B cell (primary cell): ENCODE measurements at regions not wholly inside any gene's neighbourhood (a gene's known extent, or its start where the extent isn't known, plus 50 kb on each side); places are given as distances from the start of the nearest gene placed in this dataset.

Experiments used
- ATAC-seq: fragments of 200-7000 bp; cut with Tn5 transposase; one replicate; pipeline ENCODE4 v1.10.0; 2021; ENCODE audit warnings: low read depth, mild to moderate bottlenecking, moderate number of reproducible peaks, moderate library complexity
- CTCF ChIA-PET: fragments of 350-600 bp; sonication (Branson Sonifier 250); formaldehyde crosslinking; loops from one replicate; lab custom pipeline; 2021; ENCODE audit warnings: antibody characterized with exemption, inconsistent platforms; lab: Charles Lee
- POLR2A ChIA-PET: fragments of 350-600 bp; sonication (Branson Sonifier 250); formaldehyde crosslinking; loops from one replicate; lab custom pipeline; 2021; ENCODE audit warnings: antibody characterized with exemption; lab: Charles Lee
- DNase-seq: peaks from one replicate; pipeline ENCODE4 v3.0.0; 2013
- H2AFZ ChIP-seq: 2 replicates; pipeline ENCODE4 v1.6.1; 2012; ENCODE audit warnings: mild to moderate bottlenecking, low read depth, low read length; ENCODE audit not compliant: insufficient read depth, poor library complexity, severe bottlenecking
- H3K27ac ChIP-seq, 2 donors: 1 replicate in 1 of 2; 2 replicates in 1 of 2; pipeline ENCODE4 v1.5.1; 2012 to 2013; ENCODE audit warnings: low read length in 2 of 2, mild to moderate bottlenecking in 2 of 2, moderate library complexity in 1 of 2
- H3K27me3 ChIP-seq, 4 experiments: fragments of 200-600 bp in 1 of 4; sonication (generic) in 1 of 4; replicated peaks in 1 of 4; 1 replicate in 2 of 4; 2 replicates in 2 of 4; pipeline versions ENCODE4 v1.6.1 to v1.7.0; 2013 to 2016; ENCODE audit warnings: low read length in 3 of 4, mild to moderate bottlenecking in 2 of 4, mixed read lengths in 1 of 4, moderate library complexity in 1 of 4; ENCODE audit not compliant: insufficient read depth in 4 of 4, control insufficient read depth in 3 of 4; ENCODE audit errors: control extremely low read depth in 1 of 4
- H3K36me3 ChIP-seq, 2 experiments: replicated peaks in 1 of 2; 1 replicate in 1 of 2; 2 replicates in 1 of 2; pipeline versions ENCODE4 v1.6.1 to v1.7.1; 2013; ENCODE audit warnings: low read length in 1 of 2; ENCODE audit not compliant: insufficient read depth in 2 of 2, control insufficient read depth in 1 of 2; ENCODE audit errors: control extremely low read depth in 1 of 2, extremely low read depth in 1 of 2
- H3K4me1 ChIP-seq, 2 donors: fragments of 200-600 bp in 1 of 2; sonication (generic) in 1 of 2; 1 replicate in 1 of 2; 2 replicates in 1 of 2; pipeline versions ENCODE4 v1.5.1 to v1.6.1; 2013 to 2017; ENCODE audit warnings: low read length in 2 of 2; ENCODE audit not compliant: control insufficient read depth in 2 of 2, insufficient read depth in 2 of 2
- H3K4me2 ChIP-seq: replicated peaks from 2 replicates; pipeline ENCODE3; 2012; ENCODE audit warnings: mild to moderate bottlenecking, low read depth, low read length; ENCODE audit not compliant: poor library complexity, severe bottlenecking
- H3K4me3 ChIP-seq, 5 experiments: fragments of 200-600 bp in 1 of 5; sonication (generic) in 1 of 5; 1 replicate in 3 of 5; 2 replicates in 2 of 5; pipeline versions ENCODE4 v1.5.1 to v1.7.0; 2011 to 2016; ENCODE audit warnings: low read length in 4 of 5, mild to moderate bottlenecking in 4 of 5, low read depth in 2 of 5, control low read depth in 1 of 5, moderate library complexity in 1 of 5; ENCODE audit not compliant: insufficient read depth in 1 of 5; ENCODE audit errors: control extremely low read depth in 1 of 5, extremely low read depth in 1 of 5
- H3K79me2 ChIP-seq: fragments of 200-600 bp; sonication (generic); one replicate; pipeline ENCODE4 v1.6.0; 2016; ENCODE audit warnings: low read length; ENCODE audit not compliant: control insufficient read depth, insufficient read depth
- H3K9ac ChIP-seq: fragments of 200-600 bp; sonication (generic); 2 replicates; pipeline ENCODE4 v1.6.1; 2017; ENCODE audit warnings: mild to moderate bottlenecking, low read length, moderate library complexity
- H3K9me3 ChIP-seq, 3 donors: one replicate each; pipeline versions ENCODE4 v1.6.1 to v1.7.1; 2013; ENCODE audit warnings: low read length in 2 of 3; ENCODE audit not compliant: control insufficient read depth in 2 of 3, insufficient read depth in 1 of 3; ENCODE audit errors: control extremely low read depth in 1 of 3
- H4K20me1 ChIP-seq: 2 replicates; pipeline ENCODE4 v1.6.0; 2012; ENCODE audit warnings: mild to moderate bottlenecking, low read length; ENCODE audit not compliant: insufficient read depth, control insufficient read depth, poor library complexity, severe bottlenecking
- H3K27ac Mint-ChIP-seq: one replicate; pipeline ENCODE4 v1.8.0; 2021; ENCODE audit warnings: mixed read lengths
- H3K27me3 Mint-ChIP-seq: one replicate; pipeline ENCODE4 v1.8.0; 2021; ENCODE audit warnings: mixed read lengths
- H3K4me1 Mint-ChIP-seq: one replicate; pipeline ENCODE4 v1.8.0; 2021; ENCODE audit warnings: mixed read lengths
- H3K4me3 Mint-ChIP-seq: one replicate; pipeline ENCODE4 v1.8.0; 2021; ENCODE audit warnings: mixed read lengths
- H3K9me3 Mint-ChIP-seq: one replicate; pipeline ENCODE4 v1.8.0; 2022; ENCODE audit warnings: mixed read lengths; ENCODE audit not compliant: insufficient read depth
- EZH2 ChIP-seq: IDR thresholded peaks from 2 replicates; pipeline ENCODE4 v1.6.1; 2012; ENCODE audit warnings: borderline replicate concordance, low read depth, mild to moderate bottlenecking, moderate library complexity, low read length; ENCODE audit not compliant: insufficient read depth, poor library complexity, severe bottlenecking
- WGBS: methylation state at CpG from one replicate; pipeline ENCODE4 v1.1.5; 2013; ENCODE audit warnings: missing lambda C conversion rate; ENCODE audit not compliant: insufficient coverage; 5-methylcytosine and 5-hydroxymethylcytosine counted together
- intact Hi-C: fragments of 100-400 bp; cut with micrococcal nuclease; formaldehyde crosslinking; loops from one replicate; pipeline ENCODE4 v1.10.0; 2022
- TF ChIP-seq, protein P1 (sequence below): fragments of 200-600 bp; IDR thresholded peaks from one replicate; pipeline ENCODE4 v1.8.0; 2022; ENCODE audit warnings: antibody characterized with exemption, mild to moderate bottlenecking

DNA sequence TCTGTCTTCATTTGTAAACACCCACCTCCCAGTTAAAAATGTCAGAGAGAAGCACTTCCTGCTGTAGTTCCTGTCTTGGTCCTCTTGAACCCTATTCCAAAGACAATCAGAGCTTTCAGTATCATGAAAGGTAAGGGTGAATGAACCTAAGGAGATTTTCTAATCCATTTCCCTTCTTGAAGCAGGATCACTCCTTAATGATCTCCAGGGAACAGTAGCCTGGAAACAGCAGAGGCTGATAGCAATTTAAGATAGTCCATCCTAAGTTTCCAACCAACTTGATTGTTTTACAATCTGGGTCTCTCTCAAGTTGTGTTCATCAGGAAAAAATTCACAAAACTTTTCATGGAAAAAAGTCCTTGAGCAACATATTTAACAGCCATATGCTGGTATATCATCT is 273.6 kb downstream of the NEBL start:
- intact Hi-C loops = no loop called here
- Histone ChIP-seq H3K9ac (no peak overlapping the region), H3K36me3 (no peaks in the 10 kb centered on the region), H3K4me1 (no peaks in the 10 kb centered on the region), H3K79me2 (no peaks in the 10 kb centered on the region), H4K20me1 (no peaks in the 10 kb centered on the region), H3K4me3 (no peak overlapping the region), H3K27ac (no peak overlapping the region), H2AFZ (no peak overlapping the region), H3K4me2 (no peak overlapping the region), H3K9me3 (no peaks in the 10 kb centered on the region), H3K27me3 (no peaks in the 10 kb centered on the region)
- Mint-ChIP-seq H3K27ac (no peak overlapping the region), H3K4me1 (no peaks in the 10 kb centered on the region), H3K4me3 (no peak overlapping the region), H3K27me3 (no peaks in the 10 kb centered on the region), H3K9me3 (no peaks in the 10 kb centered on the region)
- no peak for TF ChIP-seq EZH2
- TF ChIP-seq, protein P1, sequence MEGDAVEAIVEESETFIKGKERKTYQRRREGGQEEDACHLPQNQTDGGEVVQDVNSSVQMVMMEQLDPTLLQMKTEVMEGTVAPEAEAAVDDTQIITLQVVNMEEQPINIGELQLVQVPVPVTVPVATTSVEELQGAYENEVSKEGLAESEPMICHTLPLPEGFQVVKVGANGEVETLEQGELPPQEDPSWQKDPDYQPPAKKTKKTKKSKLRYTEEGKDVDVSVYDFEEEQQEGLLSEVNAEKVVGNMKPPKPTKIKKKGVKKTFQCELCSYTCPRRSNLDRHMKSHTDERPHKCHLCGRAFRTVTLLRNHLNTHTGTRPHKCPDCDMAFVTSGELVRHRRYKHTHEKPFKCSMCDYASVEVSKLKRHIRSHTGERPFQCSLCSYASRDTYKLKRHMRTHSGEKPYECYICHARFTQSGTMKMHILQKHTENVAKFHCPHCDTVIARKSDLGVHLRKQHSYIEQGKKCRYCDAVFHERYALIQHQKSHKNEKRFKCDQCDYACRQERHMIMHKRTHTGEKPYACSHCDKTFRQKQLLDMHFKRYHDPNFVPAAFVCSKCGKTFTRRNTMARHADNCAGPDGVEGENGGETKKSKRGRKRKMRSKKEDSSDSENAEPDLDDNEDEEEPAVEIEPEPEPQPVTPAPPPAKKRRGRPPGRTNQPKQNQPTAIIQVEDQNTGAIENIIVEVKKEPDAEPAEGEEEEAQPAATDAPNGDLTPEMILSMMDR = no peak
- DNase-seq = no peak
- POLR2A ChIA-PET = no interaction called here
- CTCF ChIA-PET = no interaction called here
- ATAC-seq = no peak

DNA sequence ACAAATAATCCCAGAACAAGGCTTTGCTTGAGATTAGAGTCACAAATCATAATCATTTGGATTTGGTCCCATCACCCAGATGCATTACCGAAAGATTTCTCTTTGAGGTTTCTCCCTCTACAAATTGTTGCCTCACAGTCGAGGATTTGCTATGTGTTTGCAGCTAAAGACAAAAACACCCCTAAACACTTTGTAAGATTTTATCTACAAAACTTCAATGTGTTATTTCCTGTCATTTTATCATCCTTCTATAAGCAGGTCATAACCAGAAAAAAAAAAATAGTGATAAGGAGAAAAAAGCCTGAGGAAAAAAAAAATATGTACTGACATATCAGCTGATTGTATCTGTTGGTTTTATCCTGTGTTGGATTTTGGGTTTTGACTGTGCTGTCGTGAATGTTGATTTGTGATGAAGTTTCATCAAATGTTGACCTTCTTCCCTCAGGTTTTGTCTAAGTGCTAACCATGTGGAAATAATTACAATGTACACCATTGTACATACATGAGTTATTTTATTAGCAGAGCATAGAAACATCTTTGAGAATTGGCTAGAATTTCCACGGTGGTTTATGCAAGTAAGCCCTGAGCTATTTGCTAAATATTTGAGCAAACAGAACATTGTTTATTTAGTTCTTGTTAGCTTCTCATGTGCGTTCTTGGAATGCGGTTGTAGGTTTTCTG is 274.4 kb downstream of the NEBL start:
- intact Hi-C loops = no loop called here
- Mint-ChIP-seq H3K9me3 (no peaks in the 10 kb centered on the region), H3K27me3 (no peaks in the 10 kb centered on the region), H3K4me1 (no peaks in the 10 kb centered on the region), H3K4me3 (no peak overlapping the region), H3K27ac (no peak overlapping the region)
- H2AFZ ChIP-seq = no peak overlapping the region
- TF ChIP-seq, protein P1 = no peak
- no peak for TF ChIP-seq EZH2
- H3K27ac ChIP-seq = no peak overlapping the region
- H3K9me3 ChIP-seq = no peaks in the 10 kb centered on the region
- H3K4me3 ChIP-seq = no peak overlapping the region
- H4K20me1 ChIP-seq = no peaks in the 10 kb centered on the region
- POLR2A ChIA-PET = no interaction called here
- no peak overlapping the region for H3K9ac ChIP-seq
- CTCF ChIA-PET = interaction anchor here (0.7 kb wide), 2 partner anchors 12 to 23 kb away, joined by 3 read pairs; no protein-coding TSS in a partner anchor
- H3K36me3 ChIP-seq = no peaks in the 10 kb centered on the region
- 0% methylated on average over 1 of the region's 6 CpGs for WGBS
- DNase-seq (no peak), ATAC-seq (no peak)
- no peaks in the 10 kb centered on the region for H3K4me1 ChIP-seq
- H3K79me2 ChIP-seq = no peaks in the 10 kb centered on the region
- H3K4me2 ChIP-seq = no peak overlapping the region
- no peaks in the 10 kb centered on the region for H3K27me3 ChIP-seq
